Loucy (cell line): ENCODE measurements at regions not wholly inside any gene's neighbourhood (a gene's known extent, or its start where the extent isn't known, plus 50 kb on each side); places are given as distances from the start of the nearest gene placed in this dataset.
A peak's percentile ranks its signal among the peaks of the same experiment; 100 is the strongest.

ENCODE experiments used
- H2AFZ ChIP-seq: fragments of 200-600 bp; sonication (generic); 2 replicates; pipeline ENCODE4 v1.6.0; 2016; ENCODE audit warnings: antibody characterized with exemption, mild to moderate bottlenecking, low read length, moderate library complexity
- H3F3A ChIP-seq: fragments of 200-600 bp; 2 replicates; pipeline ENCODE4 v1.6.0; 2016; ENCODE audit warnings: antibody characterized with exemption, low read depth, mild to moderate bottlenecking
- H3K27me3 ChIP-seq: fragments of 200-600 bp; sonication (generic); 2 replicates; pipeline ENCODE4 v1.6.1; 2014; ENCODE audit warnings: low read length, mild to moderate bottlenecking; ENCODE audit not compliant: insufficient read depth, poor library complexity, severe bottlenecking
- H3K36me3 ChIP-seq: fragments of 200-600 bp; sonication (generic); 2 replicates; pipeline ENCODE4 v1.6.1; 2016; ENCODE audit warnings: low read length; ENCODE audit not compliant: insufficient read depth
- H3K4me1 ChIP-seq: fragments of 200-600 bp; sonication (generic); 2 replicates; pipeline ENCODE4 v1.5.1; 2014; ENCODE audit warnings: low read length, mild to moderate bottlenecking; ENCODE audit not compliant: insufficient read depth, poor library complexity, severe bottlenecking
- H3K4me2 ChIP-seq: fragments of 200-600 bp; sonication (generic); 2 replicates; pipeline ENCODE4 v1.6.0; 2014; ENCODE audit warnings: antibody characterized with exemption, low read length, low read depth, mild to moderate bottlenecking; ENCODE audit not compliant: poor library complexity, severe bottlenecking
- H3K4me3 ChIP-seq: fragments of 200-600 bp; sonication (generic); 2 replicates; pipeline ENCODE4 v1.5.1; 2014; ENCODE audit warnings: low read length, mild to moderate bottlenecking, mixed read lengths; ENCODE audit not compliant: poor library complexity, severe bottlenecking
- H3K79me2 ChIP-seq: fragments of 200-600 bp; sonication (generic); 2 replicates; pipeline ENCODE4 v1.6.1; 2014; ENCODE audit warnings: low read length; ENCODE audit not compliant: insufficient read depth
- H3K9ac ChIP-seq: fragments of 200-600 bp; sonication (generic); 2 replicates; pipeline ENCODE4 v1.6.0; 2014; ENCODE audit warnings: mild to moderate bottlenecking, low read depth, low read length, moderate library complexity; ENCODE audit not compliant: poor library complexity, severe bottlenecking
- H3K9me2 ChIP-seq: fragments of 200-600 bp; sonication (generic); replicated peaks from 2 replicates; pipeline ENCODE4 v1.6.1; 2016; ENCODE audit warnings: low read depth, low read length, mixed read lengths
- H3K9me3 ChIP-seq: fragments of 200-600 bp; sonication (generic); 2 replicates; pipeline ENCODE4 v1.6.1; 2014; ENCODE audit warnings: mild to moderate bottlenecking, antibody characterized with exemption, low read length, low read depth; ENCODE audit not compliant: insufficient read depth
- H4K20me1 ChIP-seq: fragments of 200-600 bp; sonication (generic); 2 replicates; pipeline ENCODE4 v1.6.0; 2014; ENCODE audit warnings: antibody characterized with exemption, low read length, mild to moderate bottlenecking; ENCODE audit not compliant: insufficient read depth, poor library complexity, severe bottlenecking
- EZH2phosphoT487 ChIP-seq: fragments of 200-600 bp; IDR thresholded peaks from 2 replicates; pipeline ENCODE4 v1.6.1; 2018; ENCODE audit warnings: antibody characterized with exemption, mild to moderate bottlenecking, moderate library complexity, borderline replicate concordance
- TF ChIP-seq, protein P1 (sequence below): fragments of 200-600 bp; sonication (generic); conservative IDR thresholded peaks from 2 replicates; pipeline ENCODE4 v1.5.1; 2014; ENCODE audit warnings: mild to moderate bottlenecking, antibody characterized with exemption, low read length

DNA sequence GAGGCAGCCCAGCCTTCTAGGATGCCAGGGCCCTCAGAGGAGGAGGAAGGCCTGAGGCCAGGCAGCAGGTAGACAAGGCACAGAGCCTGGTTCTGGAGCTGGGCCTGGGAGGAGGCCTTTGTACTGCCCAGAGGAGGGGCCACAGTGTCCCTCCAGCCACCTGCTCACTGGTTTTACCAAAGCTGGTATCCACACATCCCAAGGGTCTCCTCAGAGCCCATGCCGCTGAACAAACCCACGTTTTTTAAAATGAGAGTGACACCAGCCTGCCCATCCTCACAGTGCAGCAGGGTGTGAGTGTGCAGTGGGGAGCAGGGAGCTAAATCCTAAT lies 162.7 kb downstream of the LY86 start:
- Histone ChIP-seq H3K9me3 (no peaks in the 10 kb centered on the region), H3K27me3 (no peaks in the 10 kb centered on the region), H3K9ac (no peak overlapping the region), H3K9me2 (no peaks in the 10 kb centered on the region), H3K36me3 (no peaks in the 10 kb centered on the region), H3K79me2 (no peaks in the 10 kb centered on the region), H3K4me3 (no peak overlapping the region), H2AFZ (no peak overlapping the region; the same call in 1 of the 2 replicates), H3K4me2 (no peak overlapping the region), H3K4me1 (peaks cover 11% of the 10 kb centered on the region), H3F3A (no peaks in the 10 kb centered on the region), H4K20me1 (no peaks in the 10 kb centered on the region)
- TF ChIP-seq EZH2phosphoT487 = no peak
- TF ChIP-seq, protein P1, sequence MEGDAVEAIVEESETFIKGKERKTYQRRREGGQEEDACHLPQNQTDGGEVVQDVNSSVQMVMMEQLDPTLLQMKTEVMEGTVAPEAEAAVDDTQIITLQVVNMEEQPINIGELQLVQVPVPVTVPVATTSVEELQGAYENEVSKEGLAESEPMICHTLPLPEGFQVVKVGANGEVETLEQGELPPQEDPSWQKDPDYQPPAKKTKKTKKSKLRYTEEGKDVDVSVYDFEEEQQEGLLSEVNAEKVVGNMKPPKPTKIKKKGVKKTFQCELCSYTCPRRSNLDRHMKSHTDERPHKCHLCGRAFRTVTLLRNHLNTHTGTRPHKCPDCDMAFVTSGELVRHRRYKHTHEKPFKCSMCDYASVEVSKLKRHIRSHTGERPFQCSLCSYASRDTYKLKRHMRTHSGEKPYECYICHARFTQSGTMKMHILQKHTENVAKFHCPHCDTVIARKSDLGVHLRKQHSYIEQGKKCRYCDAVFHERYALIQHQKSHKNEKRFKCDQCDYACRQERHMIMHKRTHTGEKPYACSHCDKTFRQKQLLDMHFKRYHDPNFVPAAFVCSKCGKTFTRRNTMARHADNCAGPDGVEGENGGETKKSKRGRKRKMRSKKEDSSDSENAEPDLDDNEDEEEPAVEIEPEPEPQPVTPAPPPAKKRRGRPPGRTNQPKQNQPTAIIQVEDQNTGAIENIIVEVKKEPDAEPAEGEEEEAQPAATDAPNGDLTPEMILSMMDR = no peak

DNA sequence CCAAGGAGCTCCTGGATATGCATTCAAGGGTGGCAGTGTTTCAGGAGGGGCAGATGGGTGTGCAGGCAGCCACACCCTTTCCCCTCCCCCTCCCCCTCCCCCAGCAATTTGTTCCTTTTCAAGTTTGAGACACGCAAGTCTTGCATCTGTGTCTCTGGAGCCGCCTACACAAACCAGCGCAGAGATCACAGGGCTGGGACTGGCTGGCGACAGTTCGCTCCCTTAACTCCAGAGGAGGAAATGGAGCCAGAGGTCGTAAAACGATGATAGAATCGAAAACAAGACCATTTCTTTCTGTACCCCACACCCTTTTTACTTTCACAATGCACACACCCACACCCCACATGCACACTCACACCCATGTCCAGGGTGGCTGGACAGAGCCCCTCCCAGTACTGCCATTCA lies 163.1 kb downstream of the LY86 start:
- H2AFZ ChIP-seq = peak overlapping the region; percentile 18; the same call in 1 of the 2 replicates
- H3K9ac ChIP-seq = no peak overlapping the region
- no peaks in the 10 kb centered on the region for H3K9me2 ChIP-seq

DNA sequence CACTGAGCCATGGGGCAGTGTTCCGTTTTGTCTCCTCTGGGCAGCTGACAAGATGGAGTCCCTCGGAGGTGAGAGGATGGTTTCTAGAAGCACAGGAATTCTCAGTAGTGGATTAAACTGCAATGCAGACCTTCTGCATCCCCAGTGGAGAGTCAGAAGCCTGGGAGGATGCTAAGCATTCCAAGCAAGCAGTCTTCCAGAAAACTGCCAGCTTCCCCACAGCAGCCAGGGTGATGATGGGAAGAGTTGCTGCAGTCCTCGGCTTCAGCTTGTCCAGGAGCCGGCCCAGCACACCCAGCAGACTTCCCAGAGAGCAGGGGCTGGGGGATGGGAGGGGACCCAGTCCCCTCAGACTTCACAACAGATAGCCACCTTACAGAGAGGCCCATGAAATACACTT lies 163.6 kb downstream of the LY86 start:
- Histone ChIP-seq H3K27me3 (no peaks in the 10 kb centered on the region), H3K9me3 (no peaks in the 10 kb centered on the region), H2AFZ (peak overlapping the region; percentile 18; the same call in 1 of the 2 replicates), H3K79me2 (no peaks in the 10 kb centered on the region), H3K9ac (no peak overlapping the region), H3K4me3 (no peak overlapping the region), H3K4me2 (no peak overlapping the region), H4K20me1 (no peaks in the 10 kb centered on the region), H3K36me3 (no peaks in the 10 kb centered on the region), H3K9me2 (no peaks in the 10 kb centered on the region), H3F3A (no peaks in the 10 kb centered on the region), H3K4me1 (peaks cover 20% of the 10 kb centered on the region)
- no peak for TF ChIP-seq EZH2phosphoT487
- TF ChIP-seq, protein P1 = no peak

More for the DNA sequence above, 163.1 kb downstream of the LY86 start:
- no peak overlapping the region for H3K4me3 ChIP-seq
- no peak for TF ChIP-seq EZH2phosphoT487
- TF ChIP-seq, protein P1 = no peak
- H3K4me2 ChIP-seq = no peak overlapping the region
- no peaks in the 10 kb centered on the region for H3K36me3 ChIP-seq
- no peaks in the 10 kb centered on the region for H3F3A ChIP-seq
- H4K20me1 ChIP-seq = no peaks in the 10 kb centered on the region
- H3K27me3 ChIP-seq = no peaks in the 10 kb centered on the region
- H3K4me1 ChIP-seq = peaks cover 15% of the 10 kb centered on the region
- no peaks in the 10 kb centered on the region for H3K9me3 ChIP-seq
- no peaks in the 10 kb centered on the region for H3K79me2 ChIP-seq
